T-helper 1 cell treated with Interleukin-12 subunit alpha and Interleukin-12 subunit beta and Interleukin-4 antibody, amounts not matched to agents 30 μg/mL and 1 μg/mL, for 36 hours (primary cell): ENCODE measurements at regions not wholly inside any gene's neighbourhood (a gene's known extent, or its start where the extent isn't known, plus 50 kb on each side); places are given as distances from the start of the nearest gene placed in this dataset.

Source experiments
- H3K27ac Mint-ChIP-seq: one replicate; pipeline ENCODE4 v1.8.0; 2021; ENCODE audit warnings: mild to moderate bottlenecking, mixed read lengths
- H3K27me3 Mint-ChIP-seq: one replicate; pipeline ENCODE4 v1.8.0; 2021; ENCODE audit warnings: low read depth, mixed read lengths
- H3K36me3 Mint-ChIP-seq: one replicate; pipeline ENCODE4 v1.8.0; 2021; ENCODE audit warnings: low read depth, mixed read lengths
- H3K4me1 Mint-ChIP-seq: one replicate; pipeline ENCODE4 v1.8.0; 2021; ENCODE audit warnings: low read depth, mixed read lengths
- H3K4me3 Mint-ChIP-seq: one replicate; pipeline ENCODE4 v1.8.0; 2021; ENCODE audit warnings: mild to moderate bottlenecking, moderate library complexity, mixed read lengths
- H3K9me3 Mint-ChIP-seq: one replicate; pipeline ENCODE4 v1.8.0; 2021; ENCODE audit warnings: mixed read lengths

- H3K4me3 Mint-ChIP-seq = no peak overlapping the region
- no peaks in the 10 kb centered on the region for H3K4me1 Mint-ChIP-seq
- H3K9me3 Mint-ChIP-seq = no peaks in the 10 kb centered on the region
- peaks cover 3% of the 10 kb centered on the region for H3K27me3 Mint-ChIP-seq
- no peak overlapping the region for H3K27ac Mint-ChIP-seq
- no peaks in the 10 kb centered on the region for H3K36me3 Mint-ChIP-seq
These were observed 91.4 kb upstream of the ASAP2 start for GRCh38 chr2:9115229-9115628.

- Mint-ChIP-seq H3K27ac (no peak overlapping the region), H3K4me3 (no peak overlapping the region), H3K27me3 (peaks cover 3% of the 10 kb centered on the region), H3K36me3 (no peaks in the 10 kb centered on the region), H3K9me3 (no peaks in the 10 kb centered on the region), H3K4me1 (no peaks in the 10 kb centered on the region)
These were observed 92.2 kb upstream of the ASAP2 start for GRCh38 chr2:9114458-9114857.

GRCh38 chr2:9113916-9114315 is 92.7 kb upstream of the ASAP2 start:
- no peaks in the 10 kb centered on the region for H3K9me3 Mint-ChIP-seq
- no peaks in the 10 kb centered on the region for H3K36me3 Mint-ChIP-seq
- H3K4me1 Mint-ChIP-seq = no peaks in the 10 kb centered on the region
- H3K27me3 Mint-ChIP-seq = peaks cover 3% of the 10 kb centered on the region
- no peak overlapping the region for H3K4me3 Mint-ChIP-seq
- H3K27ac Mint-ChIP-seq = no peak overlapping the region

GRCh38 chr2:9113262-9113661 is 93.3 kb upstream of the ASAP2 start:
- Mint-ChIP-seq H3K9me3 (no peaks in the 10 kb centered on the region), H3K4me1 (no peaks in the 10 kb centered on the region), H3K4me3 (no peak overlapping the region), H3K27me3 (peaks cover 3% of the 10 kb centered on the region), H3K36me3 (no peaks in the 10 kb centered on the region), H3K27ac (no peak overlapping the region)

GRCh38 chr2:9112079-9112721 is 94.4 kb upstream of the ASAP2 start:
- Mint-ChIP-seq H3K9me3 (no peaks in the 10 kb centered on the region), H3K36me3 (no peaks in the 10 kb centered on the region), H3K27me3 (peaks cover 3% of the 10 kb centered on the region), H3K4me3 (no peak overlapping the region), H3K27ac (no peak overlapping the region), H3K4me1 (no peaks in the 10 kb centered on the region)

- H3K36me3 Mint-ChIP-seq = no peaks in the 10 kb centered on the region
- no peaks in the 10 kb centered on the region for H3K9me3 Mint-ChIP-seq
- no peak overlapping the region for H3K4me3 Mint-ChIP-seq
- H3K4me1 Mint-ChIP-seq = no peaks in the 10 kb centered on the region
- H3K27me3 Mint-ChIP-seq = peaks cover 3% of the 10 kb centered on the region
- peak overlapping the region; percentile 13 for H3K27ac Mint-ChIP-seq
These were observed 95.6 kb upstream of the ASAP2 start for GRCh38 chr2:9110893-9111569.

- H3K9me3 Mint-ChIP-seq = no peaks in the 10 kb centered on the region
- H3K27me3 Mint-ChIP-seq = no peaks in the 10 kb centered on the region
- H3K4me1 Mint-ChIP-seq = no peaks in the 10 kb centered on the region
- no peak overlapping the region for H3K27ac Mint-ChIP-seq
- no peak overlapping the region for H3K4me3 Mint-ChIP-seq
- no peaks in the 10 kb centered on the region for H3K36me3 Mint-ChIP-seq
These were observed 96.2 kb upstream of the ASAP2 start for GRCh38 chr2:9110346-9110884.

- Mint-ChIP-seq H3K27ac (no peak overlapping the region), H3K36me3 (no peaks in the 10 kb centered on the region), H3K27me3 (peaks cover 3% of the 10 kb centered on the region), H3K9me3 (no peaks in the 10 kb centered on the region), H3K4me1 (no peaks in the 10 kb centered on the region), H3K4me3 (no peak overlapping the region)
These were observed 96.7 kb upstream of the ASAP2 start for GRCh38 chr2:9109871-9110270.

GRCh38 chr2:9108210-9108967 is 98.2 kb upstream of the ASAP2 start:
- H3K9me3 Mint-ChIP-seq = no peaks in the 10 kb centered on the region
- no peaks in the 10 kb centered on the region for H3K36me3 Mint-ChIP-seq
- no peaks in the 10 kb centered on the region for H3K4me1 Mint-ChIP-seq
- H3K27me3 Mint-ChIP-seq = peaks cover 3% of the 10 kb centered on the region
- no peak overlapping the region for H3K27ac Mint-ChIP-seq
- no peak overlapping the region for H3K4me3 Mint-ChIP-seq

GRCh38 chr2:9107168-9108025 is 99.2 kb upstream of the ASAP2 start:
- Mint-ChIP-seq H3K36me3 (no peaks in the 10 kb centered on the region), H3K27ac (no peak overlapping the region), H3K9me3 (no peaks in the 10 kb centered on the region), H3K4me1 (no peaks in the 10 kb centered on the region), H3K4me3 (no peak overlapping the region), H3K27me3 (peaks cover 3% of the 10 kb centered on the region)

GRCh38 chr2:9106338-9107167 is 100.1 kb upstream of the ASAP2 start:
- Mint-ChIP-seq H3K36me3 (no peaks in the 10 kb centered on the region), H3K4me3 (no peak overlapping the region), H3K27me3 (peaks cover 3% of the 10 kb centered on the region), H3K9me3 (no peaks in the 10 kb centered on the region), H3K27ac (no peak overlapping the region), H3K4me1 (no peaks in the 10 kb centered on the region)

- Mint-ChIP-seq H3K27ac (no peak overlapping the region), H3K4me1 (no peaks in the 10 kb centered on the region), H3K36me3 (no peaks in the 10 kb centered on the region), H3K27me3 (peaks cover 3% of the 10 kb centered on the region), H3K9me3 (no peaks in the 10 kb centered on the region), H3K4me3 (no peak overlapping the region)
These were observed 100.8 kb upstream of the ASAP2 start for GRCh38 chr2:9105601-9106337.

GRCh38 chr2:9103663-9104277 is 100.3 kb upstream of the MBOAT2 start:
- Mint-ChIP-seq H3K4me1 (peaks cover 3% of the 10 kb centered on the region), H3K27me3 (peaks cover 3% of the 10 kb centered on the region)

More at GRCh38 chr2:9103663-9104277, 100.3 kb upstream of the MBOAT2 start:
- H3K27ac Mint-ChIP-seq = no peak overlapping the region
- no peaks in the 10 kb centered on the region for H3K9me3 Mint-ChIP-seq
- H3K4me3 Mint-ChIP-seq = no peak overlapping the region
- no peaks in the 10 kb centered on the region for H3K36me3 Mint-ChIP-seq
